ENCODE measurements at regions not wholly inside any gene's neighbourhood (a gene's known extent, or its start where the extent isn't known, plus 50 kb on each side); places are given as distances from the start of the nearest gene placed in this dataset.

DNA sequence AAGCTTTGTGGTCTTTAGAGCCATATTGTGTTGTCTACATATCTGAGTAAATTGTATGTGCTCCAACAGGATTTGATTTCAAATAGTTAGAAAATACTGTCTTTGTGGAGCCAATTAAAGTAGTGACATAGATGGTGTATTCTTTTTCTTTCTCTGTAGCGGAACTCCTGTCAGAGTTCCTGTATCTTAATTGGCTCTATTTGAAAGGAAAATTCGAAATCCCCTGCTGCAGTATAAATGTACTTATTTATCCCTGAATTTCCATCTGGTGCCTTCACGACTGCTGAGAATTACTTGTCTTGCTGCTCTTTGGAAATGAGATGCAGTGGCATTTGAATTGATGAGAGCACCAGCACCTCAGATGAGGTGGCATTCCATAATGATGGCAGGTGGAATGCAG, 546.7 kb upstream of the SGCD start:
- H3K36me3 Mint-ChIP-seq (ENCODE audit: low read depth, unreplicated experiment): no peaks in the 10 kb centered on the region
- H3K27ac Mint-ChIP-seq (ENCODE audit: unreplicated experiment): no peak overlapping the region
- no peak for TF ChIP-seq EZH2 (IDR thresholded peaks at IDR 0.05; ENCODE audit: insufficient read depth, low read length)
- TF ChIP-seq, protein P1, sequence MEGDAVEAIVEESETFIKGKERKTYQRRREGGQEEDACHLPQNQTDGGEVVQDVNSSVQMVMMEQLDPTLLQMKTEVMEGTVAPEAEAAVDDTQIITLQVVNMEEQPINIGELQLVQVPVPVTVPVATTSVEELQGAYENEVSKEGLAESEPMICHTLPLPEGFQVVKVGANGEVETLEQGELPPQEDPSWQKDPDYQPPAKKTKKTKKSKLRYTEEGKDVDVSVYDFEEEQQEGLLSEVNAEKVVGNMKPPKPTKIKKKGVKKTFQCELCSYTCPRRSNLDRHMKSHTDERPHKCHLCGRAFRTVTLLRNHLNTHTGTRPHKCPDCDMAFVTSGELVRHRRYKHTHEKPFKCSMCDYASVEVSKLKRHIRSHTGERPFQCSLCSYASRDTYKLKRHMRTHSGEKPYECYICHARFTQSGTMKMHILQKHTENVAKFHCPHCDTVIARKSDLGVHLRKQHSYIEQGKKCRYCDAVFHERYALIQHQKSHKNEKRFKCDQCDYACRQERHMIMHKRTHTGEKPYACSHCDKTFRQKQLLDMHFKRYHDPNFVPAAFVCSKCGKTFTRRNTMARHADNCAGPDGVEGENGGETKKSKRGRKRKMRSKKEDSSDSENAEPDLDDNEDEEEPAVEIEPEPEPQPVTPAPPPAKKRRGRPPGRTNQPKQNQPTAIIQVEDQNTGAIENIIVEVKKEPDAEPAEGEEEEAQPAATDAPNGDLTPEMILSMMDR (IDR thresholded peaks at IDR 0.05; ENCODE audit: insufficient read depth, low read depth, low read length): no peak
- Histone ChIP-seq H2AFZ (ENCODE audit: low read depth, low read length) (no peak overlapping the region), H3K4me1 (ENCODE audit: insufficient read depth, low read length) (no peaks in the 10 kb centered on the region), H3K27ac (ENCODE audit: low read depth, low read length) (no peak overlapping the region), H3K36me3 (ENCODE audit: insufficient read depth, low read length) (no peaks in the 10 kb centered on the region), H4K20me1 (ENCODE audit: insufficient read depth, low read length) (no peaks in the 10 kb centered on the region), H3K9ac (ENCODE audit: low read length) (no peak overlapping the region), H3K4me3 (ENCODE audit: insufficient read depth, low read depth, low read length) (no peak overlapping the region), H3K79me2 (ENCODE audit: insufficient read depth, low read length) (no peaks in the 10 kb centered on the region), H3K27me3 (ENCODE audit: insufficient read depth, low read length) (no peaks in the 10 kb centered on the region), H3K9me3 (ENCODE audit: insufficient read depth, low read depth, low read length) (no peaks in the 10 kb centered on the region), H3K4me2 (ENCODE audit: low read length) (no peak overlapping the region)
- no peaks in the 10 kb centered on the region for H3K4me1 Mint-ChIP-seq (ENCODE audit: low read depth, unreplicated experiment)
- H3K9me3 Mint-ChIP-seq (ENCODE audit: unreplicated experiment): no peaks in the 10 kb centered on the region
- DNase-seq (ENCODE audit: low read depth) (no peak), FAIRE-seq (no peak)
- no peak overlapping the region for H3K4me3 Mint-ChIP-seq (ENCODE audit: unreplicated experiment)
- peaks cover 3% of the 10 kb centered on the region for H3K27me3 Mint-ChIP-seq (ENCODE audit: low read depth, unreplicated experiment)

DNA sequence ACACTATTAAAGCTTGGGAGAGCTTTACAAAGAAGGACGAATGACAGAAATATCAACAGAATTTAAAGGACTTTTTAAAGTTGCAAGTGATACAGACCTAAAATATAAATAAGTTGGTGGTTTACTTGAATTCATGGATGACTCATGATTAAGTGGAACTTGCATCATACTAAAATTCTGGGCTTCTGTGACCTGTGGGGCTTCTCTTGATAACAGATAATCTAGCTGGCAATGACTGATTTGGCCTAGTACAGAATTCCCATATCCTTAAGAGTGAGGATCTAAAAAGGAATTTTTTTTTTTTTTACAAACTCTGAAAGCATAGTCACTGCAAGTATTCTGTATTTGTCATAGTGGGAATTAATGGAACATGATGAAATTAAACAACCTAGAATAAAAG, 543.7 kb upstream of the SGCD start:
- DNase-seq (ENCODE audit: low read depth) (peak; percentile 1), FAIRE-seq (no peak)
- Histone ChIP-seq H3K36me3 (ENCODE audit: insufficient read depth, low read length) (no peaks in the 10 kb centered on the region), H3K27me3 (ENCODE audit: insufficient read depth, low read length) (no peaks in the 10 kb centered on the region), H3K4me2 (ENCODE audit: low read length) (no peak overlapping the region), H2AFZ (ENCODE audit: low read depth, low read length) (no peak overlapping the region), H3K27ac (ENCODE audit: low read depth, low read length) (no peak overlapping the region), H4K20me1 (ENCODE audit: insufficient read depth, low read length) (no peaks in the 10 kb centered on the region), H3K4me1 (ENCODE audit: insufficient read depth, low read length) (no peaks in the 10 kb centered on the region), H3K9ac (ENCODE audit: low read length) (no peak overlapping the region), H3K79me2 (ENCODE audit: insufficient read depth, low read length) (no peaks in the 10 kb centered on the region), H3K9me3 (ENCODE audit: insufficient read depth, low read depth, low read length) (no peaks in the 10 kb centered on the region), H3K4me3 (ENCODE audit: insufficient read depth, low read depth, low read length) (no peak overlapping the region)
- Mint-ChIP-seq H3K27ac (ENCODE audit: unreplicated experiment) (no peak overlapping the region), H3K36me3 (ENCODE audit: low read depth, unreplicated experiment) (no peaks in the 10 kb centered on the region), H3K4me1 (ENCODE audit: low read depth, unreplicated experiment) (no peaks in the 10 kb centered on the region), H3K27me3 (ENCODE audit: low read depth, unreplicated experiment) (no peaks in the 10 kb centered on the region), H3K4me3 (ENCODE audit: unreplicated experiment) (no peak overlapping the region), H3K9me3 (ENCODE audit: unreplicated experiment) (no peaks in the 10 kb centered on the region)
- TF ChIP-seq, protein P1 (IDR thresholded peaks at IDR 0.05; ENCODE audit: insufficient read depth, low read depth, low read length): no peak
- TF ChIP-seq EZH2 (IDR thresholded peaks at IDR 0.05; ENCODE audit: insufficient read depth, low read length): no peak

DNA sequence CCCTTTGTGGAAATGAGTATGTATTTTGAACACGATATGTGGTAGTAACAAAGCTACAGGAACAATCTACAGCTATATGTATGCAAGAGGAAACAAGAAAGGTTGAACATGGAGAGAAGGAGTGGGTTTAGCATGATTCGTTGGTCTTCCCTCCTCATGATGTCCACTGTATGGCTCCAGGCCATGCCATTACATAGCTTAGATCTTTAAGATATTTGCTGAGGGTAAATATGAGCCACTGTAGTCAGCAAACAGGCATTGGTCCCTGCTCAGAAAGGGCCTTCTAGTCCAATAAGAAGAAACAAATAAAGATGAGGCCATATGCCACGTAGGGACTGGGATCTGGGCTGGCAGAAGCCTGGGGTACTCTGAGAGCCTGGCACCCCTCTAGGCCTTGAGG, 543.2 kb upstream of the SGCD start:
- H3K4me3 Mint-ChIP-seq (ENCODE audit: unreplicated experiment): no peak overlapping the region
- no peaks in the 10 kb centered on the region for H3K36me3 Mint-ChIP-seq (ENCODE audit: low read depth, unreplicated experiment)
- DNase-seq (ENCODE audit: low read depth) (no peak), FAIRE-seq (no peak)
- Histone ChIP-seq H3K36me3 (ENCODE audit: insufficient read depth, low read length) (no peaks in the 10 kb centered on the region), H3K4me1 (ENCODE audit: insufficient read depth, low read length) (no peaks in the 10 kb centered on the region), H3K27me3 (ENCODE audit: insufficient read depth, low read length) (no peaks in the 10 kb centered on the region), H3K4me2 (ENCODE audit: low read length) (no peak overlapping the region), H3K9me3 (ENCODE audit: insufficient read depth, low read depth, low read length) (no peaks in the 10 kb centered on the region), H3K4me3 (ENCODE audit: insufficient read depth, low read depth, low read length) (no peak overlapping the region), H4K20me1 (ENCODE audit: insufficient read depth, low read length) (no peaks in the 10 kb centered on the region), H3K9ac (ENCODE audit: low read length) (no peak overlapping the region), H3K79me2 (ENCODE audit: insufficient read depth, low read length) (no peaks in the 10 kb centered on the region), H3K27ac (ENCODE audit: low read depth, low read length) (no peak overlapping the region), H2AFZ (ENCODE audit: low read depth, low read length) (no peak overlapping the region)
- no peak for TF ChIP-seq EZH2 (IDR thresholded peaks at IDR 0.05; ENCODE audit: insufficient read depth, low read length)
- TF ChIP-seq, protein P1 (IDR thresholded peaks at IDR 0.05; ENCODE audit: insufficient read depth, low read depth, low read length): no peak
- H3K9me3 Mint-ChIP-seq (ENCODE audit: unreplicated experiment): no peaks in the 10 kb centered on the region
- no peaks in the 10 kb centered on the region for H3K4me1 Mint-ChIP-seq (ENCODE audit: low read depth, unreplicated experiment)
- no peak overlapping the region for H3K27ac Mint-ChIP-seq (ENCODE audit: unreplicated experiment)
- H3K27me3 Mint-ChIP-seq (ENCODE audit: low read depth, unreplicated experiment): no peaks in the 10 kb centered on the region

Measured in astrocyte (in vitro differentiated cells and primary cell).